ENCODE measurements at regions not wholly inside any gene's neighbourhood (a gene's known extent, or its start where the extent isn't known, plus 50 kb on each side); places are given as distances from the start of the nearest gene placed in this dataset.

DNA sequence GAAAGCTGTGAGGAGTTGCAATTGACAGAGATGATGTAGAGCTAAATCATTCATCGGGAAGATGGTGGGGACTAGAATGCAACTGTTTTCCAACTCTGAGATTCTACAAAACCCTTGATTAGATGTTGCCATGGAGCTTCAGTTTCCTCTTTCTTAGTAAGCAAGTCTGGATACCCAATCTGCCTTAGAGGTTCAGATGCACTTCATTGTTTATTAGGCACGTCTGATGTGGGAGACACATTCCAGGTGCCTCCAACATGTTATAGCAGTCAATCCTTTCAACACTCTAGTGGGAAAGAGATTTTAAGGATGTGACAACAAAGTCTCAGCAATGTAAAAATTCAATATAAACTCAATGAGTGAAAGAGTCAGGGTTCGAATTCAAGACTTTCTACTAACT lies 291.3 kb upstream of the PHYHIPL start:
- no peak for DNase-seq (ENCODE audit: low read depth)

DNA sequence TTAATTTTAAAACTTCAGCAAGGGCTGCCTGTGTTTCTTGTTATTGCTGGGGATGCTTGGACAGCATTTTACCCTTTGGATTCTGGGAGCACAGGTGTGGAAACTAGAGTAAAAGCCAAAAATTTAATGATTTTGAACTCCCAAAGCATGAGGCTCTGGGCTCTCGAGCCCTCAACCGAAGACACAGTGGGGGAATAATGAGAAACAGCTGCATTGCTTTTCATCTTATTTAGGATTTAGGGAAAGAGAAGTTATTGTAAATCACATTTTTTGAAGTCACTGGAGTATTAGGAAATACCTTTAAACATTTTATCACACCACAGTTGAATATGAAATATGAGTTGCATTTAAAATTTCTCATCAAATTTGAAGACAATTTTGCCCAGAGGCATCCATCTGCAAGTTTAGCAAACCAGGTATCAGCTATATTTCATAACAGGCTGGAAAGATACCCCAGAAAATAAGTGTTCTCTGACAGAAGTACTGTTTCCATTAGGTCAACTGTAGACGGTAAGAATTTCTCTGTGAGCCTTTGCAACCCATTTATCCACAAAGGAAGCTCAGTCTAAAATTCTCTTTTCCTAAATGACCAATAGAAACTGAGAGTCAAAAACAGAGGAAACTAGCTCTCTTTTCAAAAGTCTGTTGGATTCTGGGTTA lies 290.6 kb upstream of the PHYHIPL start:
- no peak for DNase-seq (ENCODE audit: low read depth)

DNA sequence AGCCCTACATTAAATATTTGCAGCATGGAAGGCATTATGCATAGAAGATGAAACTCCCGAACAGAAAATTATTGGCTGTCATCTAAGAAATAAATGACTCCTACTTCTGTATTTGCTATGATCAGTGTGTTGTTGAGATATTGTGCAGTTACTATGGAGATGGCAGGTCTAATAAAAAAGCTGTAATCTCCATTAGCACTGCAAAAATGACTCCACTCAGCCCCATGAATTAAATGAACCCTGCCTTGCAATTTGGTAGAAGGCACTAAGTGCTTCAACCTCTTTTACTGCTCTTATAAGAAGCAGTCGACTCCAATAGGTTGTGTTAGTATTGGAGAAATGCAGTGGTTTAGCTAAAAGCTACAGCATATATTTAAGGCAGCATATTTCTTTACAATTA lies 290.0 kb upstream of the PHYHIPL start:
- DNase-seq (ENCODE audit: low read depth) = no peak

DNA sequence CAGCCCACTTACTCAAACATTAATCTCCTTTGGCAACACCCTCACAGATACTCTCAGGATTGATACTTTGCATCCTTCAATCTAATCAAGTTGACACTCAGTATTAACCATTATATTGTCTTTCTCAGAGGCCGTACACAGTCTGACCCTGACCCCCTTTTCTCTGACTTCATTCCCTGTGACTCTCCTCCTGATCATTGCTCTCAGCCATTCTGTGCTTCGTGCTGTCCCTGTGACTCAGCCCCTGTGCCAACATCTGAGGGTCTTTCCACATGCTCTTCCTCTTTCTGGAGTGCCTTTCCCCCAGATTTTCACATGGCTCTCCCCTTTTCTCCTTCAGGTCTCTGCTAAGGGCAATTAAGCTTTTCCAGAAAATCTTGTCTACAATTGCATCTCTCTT lies 289.0 kb upstream of the PHYHIPL start:
- no peak for DNase-seq (ENCODE audit: low read depth)

DNA sequence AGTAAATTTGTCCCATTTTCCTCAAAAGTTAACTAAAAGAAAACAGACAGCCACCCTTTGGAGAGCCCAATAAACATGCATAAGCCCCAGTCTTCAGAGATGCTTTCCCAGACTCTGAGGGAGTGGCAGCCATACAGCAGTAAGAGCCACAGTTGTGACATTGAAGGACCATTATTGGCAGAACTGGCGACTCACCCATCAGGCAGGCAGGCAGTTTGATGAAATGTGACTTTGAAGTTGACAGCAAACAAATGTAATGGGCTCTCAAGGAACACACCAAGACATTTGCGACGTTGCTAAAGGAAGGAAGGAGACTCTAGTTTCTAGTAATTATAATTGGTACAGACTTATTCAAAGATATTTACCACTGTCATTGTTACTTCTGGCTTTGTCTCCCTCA lies 287.5 kb upstream of the PHYHIPL start:
- no peak for DNase-seq (ENCODE audit: low read depth)

DNA sequence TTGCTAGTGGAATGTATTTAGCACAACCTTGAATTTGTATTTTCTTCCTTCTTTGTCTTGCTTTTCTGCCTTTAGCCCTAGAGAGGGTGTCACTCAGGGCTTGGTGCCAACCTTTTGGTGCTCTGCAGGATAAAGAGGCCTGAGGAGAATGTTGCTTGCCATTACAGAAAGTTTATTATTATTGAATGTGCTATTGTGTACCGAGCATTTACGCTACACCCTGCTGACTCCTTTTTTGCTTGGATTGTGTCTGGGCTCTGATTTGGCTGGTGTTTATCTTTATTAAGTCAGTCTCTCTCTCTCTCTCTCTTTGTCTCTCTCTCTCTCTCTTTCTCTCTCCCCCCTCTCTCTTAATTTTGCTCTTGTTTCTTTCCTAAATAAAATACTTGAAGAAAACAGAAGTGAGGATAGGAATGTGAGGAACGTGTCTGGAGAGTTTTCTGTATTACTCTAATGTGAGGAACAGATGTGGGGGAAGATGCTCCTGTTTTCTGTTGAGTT lies 284.4 kb upstream of the PHYHIPL start:
- peak; percentile 8 for DNase-seq (ENCODE audit: low read depth)

DNA sequence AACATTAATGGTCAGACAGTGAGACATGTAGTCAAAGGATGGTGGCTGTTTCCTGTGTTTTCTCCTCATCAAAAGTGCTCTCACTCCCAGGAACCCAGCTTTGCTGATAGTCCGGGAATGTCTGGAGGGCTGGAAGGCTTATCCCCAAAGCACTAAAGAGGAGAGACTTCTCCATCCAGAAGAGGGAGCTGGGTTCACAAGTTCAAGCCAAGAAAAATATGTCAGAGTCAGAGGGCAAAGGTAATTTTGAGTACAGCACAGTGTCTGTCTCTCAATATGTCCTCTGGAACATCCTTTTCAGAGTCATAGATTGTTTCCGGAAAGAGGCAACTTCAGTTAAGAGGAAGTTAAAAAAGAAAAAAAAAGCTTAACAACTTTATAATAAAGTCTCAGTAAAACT lies 281.5 kb upstream of the PHYHIPL start:
- peak; percentile 15 for DNase-seq (ENCODE audit: low read depth)

DNA sequence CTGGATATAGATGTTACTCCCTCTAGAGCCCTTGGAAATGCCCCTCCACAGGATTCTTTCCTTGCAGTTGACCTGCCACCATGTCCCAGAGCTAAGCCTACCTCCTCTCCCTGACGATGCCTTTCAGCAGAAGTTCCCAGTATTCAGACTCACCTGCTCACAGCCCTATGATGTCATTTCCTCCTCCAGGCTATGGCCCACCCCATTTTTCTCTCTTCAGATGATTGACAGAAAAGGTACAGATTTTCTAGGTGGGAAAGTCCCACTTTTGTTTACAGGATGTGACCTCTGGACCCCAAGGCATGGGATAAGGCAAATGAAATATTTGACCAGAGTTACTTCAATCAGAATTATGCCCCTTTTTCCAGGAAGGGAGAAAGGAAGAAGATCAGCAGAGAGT lies 280.2 kb upstream of the PHYHIPL start:
- no peak for DNase-seq (ENCODE audit: low read depth)

DNA sequence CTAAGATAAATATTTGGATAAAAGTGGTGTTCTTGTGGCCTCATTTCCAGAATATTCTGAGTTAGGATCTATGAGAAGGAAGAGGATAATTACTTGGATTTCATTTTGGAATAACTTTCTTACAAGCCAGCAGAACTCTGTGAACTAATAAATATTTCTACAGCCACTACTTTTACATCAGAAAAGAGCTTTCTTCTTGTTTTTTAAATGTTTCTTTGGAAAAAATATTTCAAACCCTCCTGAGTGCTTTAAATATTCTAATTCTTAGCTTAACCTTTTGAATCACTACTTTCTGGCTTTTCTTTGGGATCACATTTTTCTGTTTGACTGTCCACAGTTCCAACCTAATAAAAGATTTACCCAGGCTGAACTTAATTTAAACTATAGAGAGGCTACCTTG lies 279.2 kb upstream of the PHYHIPL start:
- DNase-seq (ENCODE audit: low read depth) = no peak

DNA sequence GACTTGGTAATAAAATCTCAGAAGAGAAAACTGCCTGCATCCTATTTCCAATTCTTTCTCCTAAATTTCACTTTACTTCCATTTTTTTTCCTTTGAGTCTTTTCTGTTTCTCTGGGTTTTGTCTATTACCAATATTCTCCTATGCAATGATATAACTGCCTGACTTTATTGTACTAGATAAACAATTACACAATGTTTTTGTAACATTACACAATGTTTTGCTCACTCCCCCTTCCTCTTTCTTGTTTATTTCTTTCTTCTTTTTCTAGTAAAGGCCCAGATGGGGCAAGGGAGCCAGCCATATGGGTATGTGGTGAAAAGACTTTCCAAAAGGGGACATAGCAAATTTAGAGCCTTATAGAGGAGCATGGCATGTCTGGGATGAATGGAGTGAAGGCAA lies 278.7 kb upstream of the PHYHIPL start:
- DNase-seq (ENCODE audit: low read depth) = no peak

DNA sequence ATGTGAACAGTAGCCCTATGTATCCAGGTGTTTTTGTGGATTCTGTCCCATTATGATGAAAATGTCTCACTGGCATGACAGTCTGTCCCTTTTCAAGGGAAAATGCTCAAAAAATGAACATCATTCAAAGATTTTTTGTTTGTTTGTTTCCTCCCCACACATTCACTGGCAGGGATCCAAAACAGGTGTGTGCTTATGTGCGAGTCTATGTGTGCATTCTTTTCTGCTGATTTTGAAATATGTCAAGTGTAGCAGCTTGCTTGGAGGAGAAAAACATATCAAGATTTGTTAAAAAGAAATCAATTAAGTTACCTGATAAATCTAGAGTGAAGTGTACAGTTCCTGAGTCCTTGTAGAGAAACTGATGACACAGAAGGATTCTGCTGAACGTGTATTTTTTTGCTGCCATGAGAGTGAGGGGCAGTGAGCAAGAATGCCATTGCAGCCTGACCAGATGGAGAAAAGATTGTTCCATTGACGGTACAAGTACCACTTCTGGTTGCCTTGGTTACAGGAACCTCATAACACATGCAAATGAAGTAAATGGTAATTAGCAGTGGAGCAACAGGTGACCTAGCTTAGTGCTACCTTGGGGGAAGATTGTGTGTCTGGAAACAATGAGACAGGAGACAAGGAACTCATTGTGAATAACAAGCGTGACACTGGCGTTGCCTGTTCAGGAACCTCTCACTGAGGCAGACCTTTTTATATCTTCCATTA lies 277.4 kb upstream of the PHYHIPL start:
- DNase-seq (ENCODE audit: low read depth) = no peak

DNA sequence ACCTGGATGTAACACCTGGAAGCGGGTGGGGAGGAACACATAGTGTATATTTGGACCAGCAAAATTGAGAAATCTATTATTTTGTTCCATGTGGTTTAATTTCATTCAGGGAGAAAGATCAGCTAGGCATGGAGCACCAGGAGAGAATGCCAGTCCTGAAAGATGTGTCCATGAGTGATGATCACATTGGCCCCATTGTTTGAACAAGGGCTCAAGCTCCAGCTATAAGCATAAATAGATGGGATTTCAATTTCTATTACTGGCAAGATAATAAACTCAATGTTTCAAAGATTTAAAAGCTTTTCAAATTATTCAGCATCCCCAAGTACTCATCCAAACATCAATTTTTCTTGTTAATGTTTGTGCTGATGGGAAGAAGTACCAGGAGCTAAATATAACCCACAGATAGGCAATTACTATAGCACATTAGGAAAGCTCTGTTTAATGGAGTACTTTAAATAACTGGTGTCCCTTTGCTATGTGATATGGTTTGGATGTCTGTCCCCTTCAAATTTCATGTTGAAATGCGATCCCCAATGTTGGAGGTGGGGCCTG lies 275.3 kb upstream of the PHYHIPL start:
- no peak for DNase-seq (ENCODE audit: low read depth)

DNA sequence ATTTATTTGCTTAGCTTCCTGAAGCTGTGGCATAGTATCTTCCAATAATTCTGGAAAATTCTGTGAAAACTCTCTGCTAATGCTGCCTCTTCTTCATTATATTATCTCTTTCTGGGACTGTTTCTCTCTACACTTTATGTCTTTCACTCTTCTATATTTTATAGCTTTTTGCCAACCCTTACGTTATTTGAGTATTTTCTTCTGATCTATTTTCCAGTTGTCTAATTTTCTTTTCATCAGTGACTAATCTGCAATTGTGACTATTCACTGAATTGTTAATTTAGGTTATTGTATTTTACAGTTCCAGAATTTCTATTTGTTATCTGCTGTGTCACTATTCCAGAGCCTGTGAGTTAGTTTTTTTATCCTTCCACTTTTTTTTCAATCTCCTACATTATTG lies 273.4 kb upstream of the PHYHIPL start:
- no peak for DNase-seq (ENCODE audit: low read depth)

DNA sequence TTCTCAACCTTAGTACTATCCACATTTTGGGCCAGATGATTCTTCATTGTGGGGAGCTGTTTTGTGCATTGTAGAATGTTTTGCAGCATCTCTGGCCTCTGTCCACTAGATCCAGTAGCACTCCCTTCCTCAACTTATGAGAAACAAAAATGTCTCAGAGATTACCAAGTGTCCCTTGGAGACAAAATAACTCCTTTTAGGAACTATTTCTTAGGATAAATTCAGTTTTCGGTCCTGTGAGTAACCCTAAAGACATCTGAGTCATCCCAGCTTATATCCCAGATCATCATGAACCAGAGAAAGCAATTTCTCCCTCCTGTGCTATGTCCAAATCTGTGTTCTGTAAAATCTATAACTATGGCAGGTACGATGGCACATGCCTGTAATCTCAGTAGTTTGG lies 266.6 kb upstream of the PHYHIPL start:
- peak; percentile 30 for DNase-seq (ENCODE audit: low read depth)

DNA sequence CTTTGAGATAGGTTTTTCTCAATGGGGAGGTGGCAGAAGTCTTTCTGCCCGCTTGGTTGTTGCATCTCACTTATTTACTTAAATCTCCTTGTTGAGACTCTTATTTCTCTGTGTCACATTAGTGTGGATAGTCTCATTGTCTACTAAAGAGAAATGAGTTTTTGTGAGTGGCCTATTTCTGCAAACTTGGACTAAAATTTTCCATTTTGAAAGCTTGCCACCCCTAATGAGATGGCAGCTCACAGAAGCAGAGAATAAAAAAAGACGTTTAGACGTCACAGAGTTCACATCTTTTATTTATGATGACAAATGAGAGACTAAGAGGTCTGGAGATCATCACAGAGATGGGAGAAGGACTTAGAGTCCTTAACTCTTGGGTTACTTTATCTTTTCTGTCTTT lies 262.7 kb upstream of the PHYHIPL start:
- no peak for DNase-seq (ENCODE audit: low read depth)

DNA sequence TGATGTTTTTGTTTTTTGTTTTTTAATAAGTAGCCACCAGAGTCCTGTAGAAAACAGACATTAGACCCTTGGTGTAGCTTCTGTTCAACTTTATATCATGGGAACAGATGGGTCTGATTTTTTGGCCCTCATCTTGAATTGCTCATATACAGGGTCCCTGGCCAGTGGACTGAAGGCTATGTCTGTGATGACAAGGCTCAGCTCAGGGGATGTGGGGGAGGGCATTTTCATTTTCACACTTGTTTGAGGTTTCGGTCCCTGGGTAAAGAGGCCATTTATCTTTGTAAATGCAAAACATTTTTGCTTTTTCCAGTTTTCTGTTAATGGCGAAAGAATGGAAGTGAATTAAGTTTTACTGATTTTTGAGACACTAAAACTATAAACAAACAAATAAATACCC lies 257.6 kb upstream of the PHYHIPL start:
- no peak for DNase-seq (ENCODE audit: low read depth)

DNA sequence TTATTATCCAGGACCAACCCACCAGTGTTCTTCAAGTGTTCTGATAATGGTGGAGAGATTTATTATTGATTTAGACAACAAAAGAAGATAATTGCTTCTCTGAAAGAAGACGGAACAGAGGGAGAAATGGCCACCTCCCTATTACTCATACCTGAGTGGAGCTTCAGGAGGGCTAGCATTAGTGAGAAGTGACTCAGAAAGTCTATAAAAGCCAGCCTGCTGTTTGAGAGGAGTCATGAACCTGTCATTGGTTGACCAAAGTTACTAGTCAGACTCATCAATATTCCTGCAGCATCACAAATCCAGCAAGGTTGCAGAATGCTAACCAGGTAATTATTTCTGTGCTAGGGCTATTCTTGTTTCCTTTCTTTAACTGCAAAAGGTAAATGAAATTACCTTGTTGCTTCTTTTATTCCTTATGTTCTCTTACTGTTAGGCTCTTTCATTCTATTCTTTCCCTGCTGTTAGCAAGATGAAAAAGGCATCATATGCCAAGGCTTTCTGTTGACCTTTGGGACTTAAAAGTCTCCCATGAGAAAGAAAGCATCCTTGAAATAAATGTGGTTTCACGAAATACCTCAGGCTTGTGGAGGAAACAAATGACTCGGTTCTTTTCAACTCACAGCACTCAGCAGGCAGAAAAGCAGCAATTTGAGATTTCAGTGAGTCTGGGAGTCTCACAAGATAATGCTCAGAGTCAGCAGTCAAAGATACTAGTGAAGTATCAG lies 256.4 kb upstream of the PHYHIPL start:
- peak; percentile 86 for DNase-seq (ENCODE audit: low read depth)

DNA sequence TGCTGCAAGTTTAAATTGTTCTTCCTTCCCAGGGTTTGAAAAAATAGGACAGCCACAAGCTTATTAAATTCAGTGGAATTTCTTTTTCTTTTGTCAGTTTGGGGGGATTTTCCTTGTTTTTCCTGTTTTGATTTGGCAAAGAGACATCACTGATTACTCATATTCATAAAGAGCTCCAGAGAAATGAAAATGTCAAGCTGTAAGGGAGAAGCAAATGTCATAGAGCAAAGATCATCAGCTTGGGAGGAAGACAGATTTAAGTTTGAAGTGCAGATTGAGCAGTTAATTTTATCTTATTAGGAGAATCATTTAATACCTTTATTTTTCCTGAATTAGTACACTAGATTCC lies 255.8 kb upstream of the PHYHIPL start:
- no peak for DNase-seq (ENCODE audit: low read depth)

DNA sequence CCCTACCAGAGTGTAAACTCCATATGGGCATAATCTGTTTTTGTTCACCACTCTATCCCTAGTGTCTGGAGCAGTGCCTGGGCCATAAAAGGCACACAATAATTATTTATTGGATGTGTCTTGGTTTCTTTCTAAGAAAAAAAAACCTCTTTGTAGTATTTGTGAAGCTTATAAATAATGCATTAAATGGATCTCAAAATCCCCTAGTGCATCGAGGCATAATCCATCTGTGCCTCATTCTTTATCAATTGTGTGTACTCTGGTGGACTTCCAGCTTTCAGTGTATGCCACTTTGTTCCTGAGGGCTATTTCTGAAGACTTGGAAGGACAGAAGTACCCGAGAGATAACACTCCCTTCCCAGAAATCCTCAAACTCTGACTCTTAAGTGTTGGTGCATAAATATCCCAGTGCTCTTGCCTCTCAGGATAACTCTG lies 255.0 kb upstream of the PHYHIPL start:
- no peak for DNase-seq (ENCODE audit: low read depth)

DNA sequence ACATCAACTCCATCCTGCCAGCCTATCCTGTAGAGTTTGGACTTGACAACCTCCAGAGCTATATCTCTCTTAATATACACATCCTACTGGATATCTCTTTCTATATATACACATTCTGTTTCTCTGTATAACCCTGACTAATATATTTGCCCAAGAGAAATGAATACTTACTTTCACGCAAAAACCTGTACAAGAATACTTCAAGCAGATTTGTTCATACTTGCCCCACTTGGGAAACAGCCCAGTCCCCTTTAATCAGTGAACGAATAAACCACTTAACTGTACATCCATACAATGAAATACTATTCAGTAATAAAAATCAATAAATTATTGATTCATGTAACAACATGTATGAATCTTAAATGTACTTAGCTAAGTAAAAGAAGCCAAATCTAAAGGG lies 251.1 kb upstream of the PHYHIPL start:
- DNase-seq (ENCODE audit: low read depth) = no peak

DNA sequence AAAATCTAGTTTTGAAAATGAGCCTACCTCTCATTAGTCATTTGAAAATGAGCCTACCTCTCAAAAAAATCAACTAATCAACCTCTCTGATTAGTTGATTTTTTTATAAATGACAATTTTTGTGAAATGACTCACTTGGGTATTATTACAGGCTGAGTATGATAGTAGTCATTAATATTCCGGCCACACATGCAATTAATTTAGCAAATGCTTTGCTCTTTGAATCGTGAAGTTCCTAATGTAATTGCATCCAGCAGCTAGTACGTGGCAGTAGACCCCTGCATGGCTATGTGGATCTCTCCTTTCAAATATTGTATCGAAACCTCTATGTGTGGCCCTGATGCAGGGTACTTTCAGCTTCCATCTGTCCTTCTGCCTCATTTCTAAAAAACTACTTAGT lies 245.9 kb upstream of the PHYHIPL start:
- peak; percentile 45 for DNase-seq (ENCODE audit: low read depth)

DNA sequence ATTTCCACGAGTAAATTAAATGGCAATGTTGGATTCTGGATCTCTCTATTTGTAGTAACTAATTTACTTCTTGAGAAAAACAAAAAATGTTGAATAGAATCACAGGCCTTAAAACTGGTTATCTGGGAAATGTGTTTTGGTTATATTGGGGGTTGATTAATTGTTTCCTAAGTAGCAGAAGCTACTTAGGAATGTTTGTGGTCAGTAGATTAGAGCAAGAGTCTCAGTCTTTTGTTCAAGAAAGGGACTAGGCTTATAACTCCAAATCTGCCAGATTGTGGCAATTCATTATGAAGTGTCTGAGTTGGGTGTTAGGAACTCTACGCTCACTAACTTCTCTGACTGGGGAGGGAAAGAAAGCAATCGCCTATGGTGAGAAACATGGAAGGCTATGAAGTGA lies 244.3 kb upstream of the PHYHIPL start:
- DNase-seq (ENCODE audit: low read depth) = peak; percentile 45
